IMR-90 (cell line): ENCODE measurements at regions not wholly inside any gene's neighbourhood (a gene's known extent, or its start where the extent isn't known, plus 50 kb on each side); places are given as distances from the start of the nearest gene placed in this dataset.

Experiments
- ATAC-seq: fragments of 200-7000 bp; cut with Tn5 transposase; 2 replicates; pipeline ENCODE4 v1.9.1; 2020; ENCODE audit warnings: low read depth, mild to moderate bottlenecking, moderate library complexity
- BruUV-seq: library from RNA; stranded (reverse); fragments of 400-500 nt; replicated peaks from 2 replicates; lab custom pipeline; 2021; lab: Mats Ljungman, UMichigan
- CTCF ChIA-PET: fragments of 300-600 bp; formaldehyde crosslinking; extraction: SDS; loops from one replicate; lab custom pipeline; 2021; ENCODE audit warnings: antibody characterized with exemption; lab: Yijun Ruan, JAX
- POLR2A ChIA-PET: fragments of 300-600 bp; sonication (Branson Sonifier 250); formaldehyde crosslinking; loops from one replicate; lab custom pipeline; 2022; ENCODE audit warnings: antibody characterized with exemption; ENCODE audit not compliant: unreplicated experiment; lab: Charles Lee
- DNase-seq: peaks from one replicate; pipeline ENCODE4 v3.0.0; 2013
- H2AFZ ChIP-seq: replicated peaks from 2 replicates; pipeline ENCODE3; 2013; ENCODE audit warnings: low read length, mild to moderate bottlenecking; ENCODE audit not compliant: poor library complexity
- H2AK5ac ChIP-seq: 2 replicates; pipeline ENCODE4 v1.6.1; 2013; ENCODE audit warnings: low read depth, low read length, inconsistent platforms
- H2AK9ac ChIP-seq: replicated peaks from 2 replicates; pipeline ENCODE3; 2013; ENCODE audit warnings: mild to moderate bottlenecking, low read depth, low read length, moderate library complexity; ENCODE audit not compliant: poor library complexity
- H2BK120ac ChIP-seq: 2 replicates; pipeline ENCODE4 v1.6.1; 2013; ENCODE audit warnings: low read depth, low read length, inconsistent platforms
- H2BK15ac ChIP-seq: 3 replicates; pipeline ENCODE4 v1.6.1; 2013; ENCODE audit warnings: low read depth, low read length, inconsistent platforms
- H2BK20ac ChIP-seq: 2 replicates; pipeline ENCODE4 v1.6.1; 2013; ENCODE audit warnings: low read depth, mild to moderate bottlenecking, inconsistent platforms, low read length, moderate library complexity
- H2BK5ac ChIP-seq: 2 replicates; pipeline ENCODE4 v1.6.1; 2013; ENCODE audit warnings: mild to moderate bottlenecking, low read depth, low read length, inconsistent platforms; ENCODE audit not compliant: poor library complexity, severe bottlenecking
- H3K14ac ChIP-seq: replicated peaks from 2 replicates; pipeline ENCODE4 v1.6.1; 2013; ENCODE audit warnings: low read depth, low read length, inconsistent platforms
- H3K18ac ChIP-seq: 2 replicates; pipeline ENCODE4 v1.6.1; 2013; ENCODE audit warnings: low read depth, low read length, control low read depth
- H3K23ac ChIP-seq: 2 replicates; pipeline ENCODE4 v1.6.1; 2013; ENCODE audit warnings: low read depth, low read length, inconsistent platforms
- H3K27ac ChIP-seq: 2 replicates; pipeline ENCODE4 v1.5.1; 2013; ENCODE audit warnings: mild to moderate bottlenecking, control low read depth, low read length; ENCODE audit not compliant: insufficient read depth
- H3K27me3 ChIP-seq: 2 replicates; pipeline ENCODE4 v1.6.1; 2013; ENCODE audit warnings: low read length; ENCODE audit not compliant: control insufficient read depth, insufficient read depth
- H3K36me3 ChIP-seq: 2 replicates; pipeline ENCODE4 v1.6.1; 2013; ENCODE audit warnings: low read length, mixed read lengths; ENCODE audit not compliant: control insufficient read depth, insufficient read depth
- H3K4ac ChIP-seq: 2 replicates; pipeline ENCODE4 v1.6.1; 2013; ENCODE audit warnings: low read depth, low read length, inconsistent platforms
- H3K4me1 ChIP-seq: 2 replicates; pipeline ENCODE4 v1.6.1; 2013; ENCODE audit warnings: low read length, mixed read lengths; ENCODE audit not compliant: control insufficient read depth, insufficient read depth
- H3K4me2 ChIP-seq: 2 replicates; pipeline ENCODE4 v1.6.1; 2013; ENCODE audit warnings: low read depth, mild to moderate bottlenecking, control low read depth, low read length, moderate library complexity
- H3K4me3 ChIP-seq: 2 replicates; pipeline ENCODE4 v1.5.1; 2013; ENCODE audit warnings: low read depth, mild to moderate bottlenecking, control low read depth, low read length, moderate library complexity; ENCODE audit not compliant: insufficient read depth
- H3K56ac ChIP-seq: 2 replicates; pipeline ENCODE4 v1.6.1; 2013; ENCODE audit warnings: low read length, inconsistent platforms; ENCODE audit not compliant: insufficient read depth; ENCODE audit errors: extremely low read depth
- H3K79me1 ChIP-seq, 2 experiments: 2 replicates each; pipeline ENCODE4 v1.6.1; 2013; ENCODE audit warnings: low read length in 2 of 2, inconsistent platforms in 1 of 2, low read depth in 1 of 2
- H3K9ac ChIP-seq: 2 replicates; pipeline ENCODE4 v1.6.1; 2013; ENCODE audit warnings: low read depth, low read length, control low read depth
- H3K9me1 ChIP-seq: 2 replicates; pipeline ENCODE4 v1.6.1; 2013; ENCODE audit warnings: low read length, inconsistent platforms; ENCODE audit not compliant: insufficient read depth
- H3K9me3 ChIP-seq: 2 replicates; pipeline ENCODE4 v1.6.1; 2013; ENCODE audit warnings: low read length; ENCODE audit not compliant: control insufficient read depth, insufficient read depth
- H4K20me1 ChIP-seq: 2 replicates; pipeline ENCODE4 v1.6.1; 2013; ENCODE audit warnings: low read length, inconsistent platforms; ENCODE audit not compliant: insufficient read depth
- H4K5ac ChIP-seq: 2 replicates; pipeline ENCODE4 v1.6.1; 2013; ENCODE audit warnings: mild to moderate bottlenecking, low read depth, low read length, control low read depth
- H4K8ac ChIP-seq, 2 experiments: 2 replicates each; pipeline ENCODE4 v1.6.1; 2013; ENCODE audit warnings: low read depth in 2 of 2, low read length in 2 of 2, control low read depth in 1 of 2, inconsistent platforms in 1 of 2
- H4K91ac ChIP-seq: 2 replicates; pipeline ENCODE4 v1.6.1; 2013; ENCODE audit warnings: low read depth, low read length, inconsistent platforms; ENCODE audit not compliant: insufficient read depth
- BHLHE40 ChIP-seq: fragments of 150-350 bp; IDR thresholded peaks from 2 replicates; pipeline ENCODE4 v1.6.1; 2016; ENCODE audit warnings: mild to moderate bottlenecking, low read depth, low read length
- CEBPB ChIP-seq: IDR thresholded peaks from 2 replicates; pipeline ENCODE4 v1.6.1; 2012; ENCODE audit warnings: low read depth, low read length, improper control_type of control experiment
- CHD1 ChIP-seq: IDR thresholded peaks from 2 replicates; pipeline ENCODE4 v1.6.1; 2012; ENCODE audit warnings: low read depth, low read length, improper control_type of control experiment
- MAFK ChIP-seq: IDR thresholded peaks from 2 replicates; pipeline ENCODE4 v1.6.1; 2012; ENCODE audit warnings: low read depth, low read length, improper control_type of control experiment
- MAZ ChIP-seq: IDR thresholded peaks from 2 replicates; pipeline ENCODE4 v1.6.1; 2012; ENCODE audit warnings: low read depth, mild to moderate bottlenecking, low read length, improper control_type of control experiment, moderate library complexity, borderline replicate concordance
- RCOR1 ChIP-seq: IDR thresholded peaks from 2 replicates; pipeline ENCODE4 v1.6.1; 2012; ENCODE audit warnings: mild to moderate bottlenecking, low read length, improper control_type of control experiment; ENCODE audit not compliant: insufficient replicate concordance
- SMC3 ChIP-seq: fragments of 150-350 bp; IDR thresholded peaks from 2 replicates; pipeline ENCODE4 v1.6.1; 2016; ENCODE audit warnings: low read depth, mild to moderate bottlenecking, antibody characterized with exemption, low read length, moderate library complexity
- WGBS, 2 experiments: methylation state at CpG; one replicate each; pipeline versions ENCODE4 v1.1.5 to v1.1.7; 2013; ENCODE audit warnings: missing lambda C conversion rate in 2 of 2; ENCODE audit not compliant: insufficient read length in 1 of 2; ENCODE audit errors: extremely low coverage in 2 of 2; 5-methylcytosine and 5-hydroxymethylcytosine counted together
- dilution Hi-C: fragments of 300-500 bp; cut with HindIII; formaldehyde crosslinking; loops from one replicate; pipeline ENCODE4 v1.14.3; 2018; ENCODE audit warnings: low sequenced_read_pairs; ENCODE audit not compliant: unreplicated experiment
- in situ Hi-C: fragments of 300-500 bp; cut with MboI; formaldehyde crosslinking; loops from 3 replicates; pipeline ENCODE4 v1.14.3; 2019; ENCODE audit warnings: low sequenced_read_pairs, inconsistent platforms, mixed read lengths
- intact Hi-C: fragments of 100-400 bp; cut with micrococcal nuclease; formaldehyde crosslinking; loops from 2 replicates; pipeline ENCODE4 v1.10.0; 2022

DNA sequence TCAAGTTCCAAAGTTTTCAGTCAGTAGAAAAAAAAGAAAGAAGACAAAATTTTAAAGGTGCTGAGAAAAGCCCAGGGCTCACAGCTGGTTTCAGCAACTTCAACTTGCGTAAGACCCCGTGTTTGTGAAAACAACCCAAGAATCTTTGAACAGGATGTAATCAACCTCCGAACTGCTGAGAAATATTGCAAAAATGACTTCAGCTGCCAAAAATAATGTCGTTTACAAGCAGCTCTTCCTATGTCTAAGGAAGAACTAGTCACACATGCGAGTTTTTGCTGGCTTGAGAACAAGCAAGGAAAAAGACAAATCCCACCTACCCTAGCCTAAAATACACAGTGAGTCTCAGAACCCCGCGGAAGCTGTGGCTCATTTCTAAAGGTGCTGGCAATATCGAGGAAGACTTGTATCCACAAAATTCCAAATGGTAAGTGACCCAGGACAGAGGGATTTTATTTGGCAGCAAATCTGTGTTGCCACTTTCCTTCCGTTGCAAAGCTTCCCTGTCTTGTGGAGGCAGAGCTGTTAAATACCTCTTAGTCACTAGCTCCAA is 59.8 kb upstream of the SLC8A1 start:
- Histone ChIP-seq H3K4me1 (peaks cover 7% of the 10 kb centered on the region), H3K4me3 (peak overlapping the region; percentile 27), H3K36me3 (no peaks in the 10 kb centered on the region), H3K4ac (peak overlapping the region; percentile 23; the same call in 1 of the 2 replicates), H2AFZ (peak overlapping the region; percentile 66), H3K9ac (peak overlapping the region; percentile 45), H3K9me3 (no peaks in the 10 kb centered on the region), H3K9me1 (no peaks in the 10 kb centered on the region), H3K23ac (peak overlapping the region; percentile 48), H2AK9ac (no peak overlapping the region), H2BK20ac (peak overlapping the region; percentile 39; the same call in 1 of the 2 replicates), H3K27ac (peak overlapping the region; percentile 37; the same call in 1 of the 2 replicates), H4K8ac (peak overlapping the region; percentile 8 to 31; a peak in 2 of 4 replicates), H4K20me1 (no peaks in the 10 kb centered on the region), H2BK15ac (peak overlapping the region; percentile 16; the same call in 2 of the 3 replicates), H2AK5ac (no peak overlapping the region), H3K18ac (peak overlapping the region; percentile 84), H3K27me3 (no peaks in the 10 kb centered on the region), H3K79me1 (no peaks in the 10 kb centered on the region), H2BK120ac (peak overlapping the region; percentile 71), H3K56ac (no peak overlapping the region), H3K4me2 (peak overlapping the region; percentile 99), H2BK5ac (peak overlapping the region; percentile 32), H3K14ac (peak overlapping the region; percentile 19), H4K5ac (peak overlapping the region; percentile 65; the same call in 1 of the 2 replicates), H4K91ac (peak overlapping the region; percentile 50; the same call in 1 of the 2 replicates)
- dilution Hi-C loops (no loop called here), in situ Hi-C loops (no loop called here), intact Hi-C loops (no loop called here)
- BruUV-seq, result no TSS peak
- DNase-seq, result peak; percentile 80
- ATAC-seq, result peak; percentile 75
- WGBS, 2 experiments, result no CpG with 5 or more reads among the region's 9 CpGs
- TF ChIP-seq RCOR1 (no peak), CEBPB (peak; percentile 78), MAZ (no peak), MAFK (no peak), BHLHE40 (no peak), CHD1 (no peak), SMC3 (no peak)
- POLR2A ChIA-PET, result interaction anchor here (0.5 to 0.6 kb wide), 2 partner anchors 13 to 110 kb away, joined by 3 to 9 read pairs; no protein-coding TSS in a partner anchor
- CTCF ChIA-PET, result interaction anchor here (0.8 to 1.4 kb wide), 5 partner anchors 8 to 244 kb away, joined by 3 to 14 read pairs (median 3); no protein-coding TSS in a partner anchor
